KMS-11 (cell line): ENCODE measurements at regions not wholly inside any gene's neighbourhood (a gene's known extent, or its start where the extent isn't known, plus 50 kb on each side); places are given as distances from the start of the nearest gene placed in this dataset.

Experiments
- H2AFZ ChIP-seq: fragments of 200-600 bp; sonication (generic); 2 replicates; pipeline ENCODE4 v1.6.1; 2016; ENCODE audit warnings: antibody characterized with exemption, mixed run types, low read depth
- H3K27ac ChIP-seq: fragments of 200-600 bp; sonication (generic); 2 replicates; pipeline ENCODE4 v1.6.1; 2016; ENCODE audit warnings: mild to moderate bottlenecking, mixed run types
- H3K27me3 ChIP-seq: fragments of 200-600 bp; sonication (generic); 2 replicates; pipeline ENCODE4 v1.6.1; 2017; ENCODE audit warnings: mild to moderate bottlenecking, low read depth, mixed run types, moderate library complexity; ENCODE audit not compliant: insufficient read depth
- H3K36me3 ChIP-seq: fragments of 200-600 bp; sonication (generic); 2 replicates; pipeline ENCODE4 v1.6.1; 2017; ENCODE audit warnings: mild to moderate bottlenecking, mixed run types; ENCODE audit not compliant: insufficient read depth
- H3K4me1 ChIP-seq: fragments of 200-600 bp; sonication (generic); 2 replicates; pipeline ENCODE4 v1.6.1; 2016; ENCODE audit warnings: mild to moderate bottlenecking, low read depth, mixed run types; ENCODE audit not compliant: poor library complexity, severe bottlenecking
- H3K4me2 ChIP-seq: fragments of 200-600 bp; sonication (generic); 2 replicates; pipeline ENCODE4 v1.7.0; 2016; ENCODE audit warnings: mild to moderate bottlenecking, mixed run types
- H3K4me3 ChIP-seq: fragments of 200-600 bp; sonication (generic); IDR thresholded peaks from 2 replicates; pipeline ENCODE4 v1.6.1; 2017; ENCODE audit warnings: low read depth, low read length, mixed read lengths; ENCODE audit not compliant: insufficient read depth
- H3K79me2 ChIP-seq: fragments of 200-600 bp; sonication (generic); 2 replicates; pipeline ENCODE4 v1.6.1; 2016; ENCODE audit warnings: low read depth, mixed run types; ENCODE audit not compliant: insufficient read depth
- H3K9ac ChIP-seq: fragments of 200-600 bp; sonication (generic); 2 replicates; pipeline ENCODE4 v1.6.1; 2016; ENCODE audit warnings: mild to moderate bottlenecking, mixed run types
- H4K20me1 ChIP-seq: fragments of 200-600 bp; sonication (generic); 2 replicates; pipeline ENCODE4 v1.6.1; 2016; ENCODE audit warnings: mild to moderate bottlenecking, mixed run types; ENCODE audit not compliant: insufficient read depth
- CTCF ChIP-seq: fragments of 200-600 bp; sonication (generic); conservative IDR thresholded peaks from 2 replicates; pipeline ENCODE4 v1.6.1; 2017; ENCODE audit warnings: low read depth, mild to moderate bottlenecking, antibody characterized with exemption, low read length, moderate library complexity, mixed read lengths

- Histone ChIP-seq H3K36me3 (no peaks in the 10 kb centered on the region), H3K4me3 (no peak overlapping the region), H3K27ac (no peak overlapping the region), H3K9ac (no peak overlapping the region), H3K4me1 (no peaks in the 10 kb centered on the region), H3K4me2 (no peak overlapping the region), H3K79me2 (no peaks in the 10 kb centered on the region), H2AFZ (no peak overlapping the region), H4K20me1 (no peaks in the 10 kb centered on the region), H3K27me3 (no peaks in the 10 kb centered on the region)
- TF ChIP-seq CTCF = no peak
Observed at GRCh38 chr5:15124461-15124860, 252.9 kb upstream of the ANKH start.

GRCh38 chr5:15117688-15118087, 246.1 kb upstream of the ANKH start:
- Histone ChIP-seq H3K4me3 (no peak overlapping the region), H4K20me1 (no peaks in the 10 kb centered on the region), H3K79me2 (no peaks in the 10 kb centered on the region), H2AFZ (no peak overlapping the region), H3K27ac (no peak overlapping the region), H3K4me2 (no peak overlapping the region), H3K27me3 (no peaks in the 10 kb centered on the region), H3K9ac (no peak overlapping the region), H3K36me3 (no peaks in the 10 kb centered on the region), H3K4me1 (no peaks in the 10 kb centered on the region)
- no peak for TF ChIP-seq CTCF

- Histone ChIP-seq H4K20me1 (no peaks in the 10 kb centered on the region), H3K9ac (no peak overlapping the region), H3K79me2 (no peaks in the 10 kb centered on the region), H3K27ac (no peak overlapping the region), H3K36me3 (no peaks in the 10 kb centered on the region), H3K27me3 (no peaks in the 10 kb centered on the region), H2AFZ (no peak overlapping the region), H3K4me3 (no peak overlapping the region), H3K4me1 (no peaks in the 10 kb centered on the region), H3K4me2 (no peak overlapping the region)
- TF ChIP-seq CTCF = no peak
Observed at GRCh38 chr5:15116996-15117395, 245.4 kb upstream of the ANKH start.

- no peak overlapping the region for H3K4me2 ChIP-seq
- H3K79me2 ChIP-seq = no peaks in the 10 kb centered on the region
- H3K9ac ChIP-seq = no peak overlapping the region
- no peaks in the 10 kb centered on the region for H3K4me1 ChIP-seq
- H4K20me1 ChIP-seq = no peaks in the 10 kb centered on the region
- H2AFZ ChIP-seq = no peak overlapping the region
- TF ChIP-seq CTCF = no peak
- no peak overlapping the region for H3K27ac ChIP-seq
- H3K27me3 ChIP-seq = no peaks in the 10 kb centered on the region
- H3K36me3 ChIP-seq = no peaks in the 10 kb centered on the region
- no peak overlapping the region for H3K4me3 ChIP-seq
Observed at GRCh38 chr5:15106530-15107283, 235.1 kb upstream of the ANKH start.
